ENCODE measurements at regions not wholly inside any gene's neighbourhood (a gene's known extent, or its start where the extent isn't known, plus 50 kb on each side); places are given as distances from the start of the nearest gene placed in this dataset.

DNA sequence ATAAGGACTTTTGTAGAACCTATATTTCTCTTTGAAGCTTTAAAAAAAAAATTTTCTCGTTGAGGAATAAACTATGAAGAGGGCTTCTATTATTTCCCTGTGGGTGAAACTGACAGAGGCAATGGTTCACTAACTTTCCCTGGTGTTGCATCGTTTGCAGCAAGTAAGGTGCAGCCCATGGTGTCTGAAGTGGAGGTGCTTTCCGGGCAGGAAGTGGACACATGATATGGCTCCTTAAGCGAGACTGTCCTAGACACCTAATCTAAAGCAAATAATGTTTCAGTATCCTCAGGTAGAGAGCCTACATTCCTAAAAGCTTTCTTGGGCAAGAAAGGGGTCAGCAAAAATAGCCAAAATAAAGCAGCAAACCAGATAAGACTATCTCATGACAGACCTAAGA is 437.6 kb upstream of the ARGLU1 start:
- H3K27ac ChIP-seq (ENCODE audit: low read depth, low read length) = no peak overlapping the region
- WGBS, 3 donors = 50 to 80% (median 77%) methylated on average over 4 of the region's 4 CpGs

DNA sequence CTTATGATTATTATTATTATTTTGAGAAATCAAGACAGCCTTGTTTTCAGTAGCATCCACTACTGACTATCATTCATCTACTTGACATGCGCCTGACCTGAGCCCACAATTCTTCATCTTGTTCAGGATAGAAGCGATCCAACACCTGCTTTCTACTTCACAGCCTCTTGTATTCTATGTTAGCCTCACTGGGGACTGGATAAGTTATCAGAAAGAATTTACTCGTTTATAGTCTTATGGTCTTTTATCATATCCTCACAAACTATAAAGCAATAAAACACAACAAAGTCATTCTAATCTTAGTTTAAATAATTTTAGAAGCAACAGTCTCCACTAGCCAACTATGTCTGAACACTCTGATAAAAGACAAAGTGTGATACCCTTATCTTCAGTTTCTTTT is 436.0 kb upstream of the ARGLU1 start:
- no peak overlapping the region for H3K27ac ChIP-seq (ENCODE audit: low read depth, low read length)
- WGBS, 3 donors = 51 to 81% (median 56%) methylated on average over 3 of the region's 3 CpGs

GRCh38 chr13:106998664-106999063 is 430.7 kb upstream of the ARGLU1 start:
- no peak overlapping the region for H3K27ac ChIP-seq (ENCODE audit: low read depth, low read length)
- WGBS, 3 donors = 79 to 86% (median 82%) methylated on average over 5 of the region's 5 CpGs

GRCh38 chr13:106997696-106998095 is 429.8 kb upstream of the ARGLU1 start:
- WGBS, 3 donors = 48 to 80% (median 71%) methylated on average over 4 of the region's 4 CpGs
- H3K27ac ChIP-seq (ENCODE audit: low read depth, low read length) = no peak overlapping the region

GRCh38 chr13:106996867-106997618 is 429.1 kb upstream of the ARGLU1 start:
- WGBS, 3 donors = 26 to 84% (median 80%) methylated on average over 2 of the region's 2 CpGs
- no peak overlapping the region for H3K27ac ChIP-seq (ENCODE audit: low read depth, low read length)

GRCh38 chr13:106990594-106990993 is 422.7 kb upstream of the ARGLU1 start:
- no peak overlapping the region for H3K27ac ChIP-seq (ENCODE audit: low read depth, low read length)
- 87 to 92% (median 91%) methylated on average over 1 of the region's 1 CpG for WGBS, 3 donors

DNA sequence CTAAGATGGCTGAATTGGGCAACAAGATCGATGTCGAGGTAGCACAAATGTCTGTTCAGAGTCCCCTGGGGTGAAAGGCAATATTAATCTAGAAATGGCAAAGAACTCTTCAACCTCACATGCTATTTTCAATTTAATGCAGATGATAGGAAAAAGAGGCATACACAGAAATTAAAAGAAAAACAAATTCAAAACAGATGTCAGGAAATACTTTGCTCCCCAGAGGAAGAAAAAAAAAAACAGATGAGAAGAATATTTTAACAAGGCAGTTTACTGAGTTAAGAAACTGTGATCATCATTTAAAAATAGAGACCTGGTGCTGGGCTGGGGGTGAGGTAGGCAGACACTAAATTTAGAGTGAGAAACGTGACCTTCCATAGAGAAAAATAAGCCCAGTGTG is 421.9 kb upstream of the ARGLU1 start:
- H3K27ac ChIP-seq (ENCODE audit: low read depth, low read length) = no peak overlapping the region
- WGBS, 3 donors = 54 to 60% (median 56%) methylated on average over 3 of the region's 3 CpGs

GRCh38 chr13:106987427-106987785 is 419.5 kb upstream of the ARGLU1 start:
- 78 to 84% (median 82%) methylated on average over 5 of the region's 5 CpGs for WGBS, 3 donors
- H3K27ac ChIP-seq (ENCODE audit: low read depth, low read length) = no peak overlapping the region

DNA sequence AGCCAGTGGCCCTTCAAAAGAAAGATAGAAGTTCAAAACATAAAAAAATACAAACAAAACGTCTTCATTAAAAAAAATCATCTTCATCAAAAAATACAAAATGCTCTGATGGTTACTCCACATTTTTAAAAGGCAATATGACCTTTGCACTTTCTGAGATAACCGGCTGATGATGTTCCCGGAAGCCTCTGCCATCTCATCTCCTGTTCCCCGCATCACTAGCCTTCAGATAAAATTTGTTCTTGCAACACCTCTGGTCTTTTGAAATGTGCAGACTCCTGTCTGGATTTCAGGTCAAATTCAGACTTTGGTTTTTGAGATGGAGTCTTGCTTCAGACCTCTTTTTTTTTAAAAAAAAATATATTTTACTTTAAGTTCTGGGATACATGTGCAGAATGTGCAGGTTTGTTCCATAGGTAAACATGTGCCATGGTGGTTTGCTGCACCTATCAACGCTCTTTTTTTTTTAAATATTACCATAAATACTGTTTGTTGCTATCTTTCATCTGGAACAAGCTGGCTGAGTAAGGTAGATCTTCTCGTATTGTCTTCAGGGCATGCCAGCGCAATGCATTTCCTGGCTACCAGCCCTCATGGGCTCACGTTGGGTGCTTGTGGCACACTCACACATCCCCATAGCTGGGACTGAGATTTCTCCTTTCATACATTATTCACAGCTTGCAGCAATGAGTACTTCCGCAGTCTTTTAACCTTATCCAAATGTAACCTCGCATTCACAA is 418.9 kb upstream of the ARGLU1 start:
- no peak overlapping the region for H3K27ac ChIP-seq (ENCODE audit: low read depth, low read length)
- 72 to 89% (median 88%) methylated on average over 10 of the region's 10 CpGs for WGBS, 3 donors

DNA sequence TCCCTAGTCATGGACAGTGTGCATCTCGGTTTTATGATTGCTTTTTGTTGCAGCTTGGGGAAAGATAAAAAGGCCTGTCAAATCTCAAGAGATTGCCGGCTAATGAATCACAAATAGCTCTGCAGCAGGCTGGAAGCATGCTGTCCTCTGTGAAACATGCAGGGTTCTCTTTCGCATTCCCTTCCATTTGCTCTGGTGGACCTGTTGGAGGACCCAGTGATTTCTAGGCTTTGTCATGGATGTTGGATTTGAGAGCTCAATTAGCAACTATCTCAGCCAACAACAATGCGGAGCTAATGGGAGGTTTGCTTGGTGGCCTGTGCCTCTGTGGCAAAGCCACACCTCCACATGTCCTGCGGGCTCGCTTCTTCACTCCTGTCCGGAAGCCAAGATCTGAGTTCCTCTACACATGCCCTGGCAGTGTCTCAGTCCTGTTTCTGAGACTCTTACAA is 418.1 kb upstream of the ARGLU1 start:
- H3K27ac ChIP-seq (ENCODE audit: low read depth, low read length) = no peak overlapping the region
- 68 to 70% (median 68%) methylated on average over 7 of the region's 7 CpGs for WGBS, 3 donors

- no peak overlapping the region for H3K27ac ChIP-seq (ENCODE audit: low read depth, low read length)
- WGBS, 3 donors = 84 to 91% (median 86%) methylated on average over 3 of the region's 3 CpGs
These were observed 417.5 kb upstream of the ARGLU1 start for GRCh38 chr13:106985481-106985880.

- WGBS, 3 donors = 51 to 76% (median 64%) methylated on average over 2 of the region's 2 CpGs
- H3K27ac ChIP-seq (ENCODE audit: low read depth, low read length) = no peak overlapping the region
These were observed 413.1 kb upstream of the ARGLU1 start for GRCh38 chr13:106981051-106981450.

DNA sequence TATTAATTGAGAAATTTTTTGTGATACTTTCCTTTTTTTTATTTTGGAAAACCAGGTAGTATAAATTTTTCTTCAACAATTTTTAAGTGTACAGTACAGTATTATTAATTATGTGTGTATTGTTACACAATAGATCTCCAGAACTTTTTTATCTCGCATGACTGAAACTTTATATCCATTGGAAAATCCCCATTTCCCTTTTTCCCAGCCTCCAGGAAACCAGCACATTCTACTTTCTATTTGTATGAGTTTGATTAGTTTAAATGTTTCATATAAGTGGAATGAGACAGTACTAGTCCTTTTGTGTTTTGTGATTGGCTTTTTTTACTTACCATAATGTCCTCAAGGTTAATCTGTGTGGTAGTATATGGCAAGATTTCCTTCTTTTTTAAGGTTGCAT is 399.5 kb upstream of the ARGLU1 start:
- 75 to 78% (median 77%) methylated on average over 1 of the region's 1 CpG for WGBS, 3 donors
- H3K27ac ChIP-seq (ENCODE audit: low read depth, low read length) = no peak overlapping the region

- 42 to 57% (median 56%) methylated on average over 2 of the region's 2 CpGs for WGBS, 3 donors
- H3K27ac ChIP-seq (ENCODE audit: low read depth, low read length) = no peak overlapping the region
These were observed 395.2 kb upstream of the ARGLU1 start for GRCh38 chr13:106963151-106963550.

GRCh38 chr13:106961651-106962050 is 393.7 kb upstream of the ARGLU1 start:
- whole genome bisulfite sequencing, 3 donors = 57 to 70% (median 68%) methylated on average over 2 of the region's 2 CpGs
- no peak overlapping the region for H3K27ac ChIP-seq (ENCODE audit: low read depth, low read length)

DNA sequence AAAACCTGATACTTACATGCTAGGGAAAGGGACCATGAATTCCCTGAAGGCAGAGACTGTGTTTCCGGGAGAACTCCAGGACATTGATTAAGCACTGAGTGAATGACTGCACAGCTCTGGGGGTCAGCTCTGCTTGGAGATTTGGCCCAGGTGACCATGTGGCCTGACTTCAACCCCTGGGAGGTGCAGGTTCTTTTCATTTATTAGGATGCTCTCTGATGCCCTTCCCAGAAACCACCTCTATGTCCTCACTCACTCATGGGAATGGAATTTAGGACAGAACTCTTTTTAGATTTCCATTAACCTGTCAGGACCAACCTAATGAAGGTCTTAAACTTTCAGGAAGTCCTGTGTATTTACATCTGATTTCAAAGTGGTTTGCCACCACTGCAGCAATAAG is 393.3 kb upstream of the ARGLU1 start:
- H3K27ac ChIP-seq (ENCODE audit: low read depth, low read length) = no peak overlapping the region
- WGBS, 3 donors = 40 to 91% (median 89%) methylated on average over 1 of the region's 1 CpG

GRCh38 chr13:106958621-106959048 is 390.7 kb upstream of the ARGLU1 start:
- WGBS, 3 donors = 31 to 90% (median 89%) methylated on average over 3 of the region's 3 CpGs
- H3K27ac ChIP-seq (ENCODE audit: low read depth, low read length) = no peak overlapping the region

DNA sequence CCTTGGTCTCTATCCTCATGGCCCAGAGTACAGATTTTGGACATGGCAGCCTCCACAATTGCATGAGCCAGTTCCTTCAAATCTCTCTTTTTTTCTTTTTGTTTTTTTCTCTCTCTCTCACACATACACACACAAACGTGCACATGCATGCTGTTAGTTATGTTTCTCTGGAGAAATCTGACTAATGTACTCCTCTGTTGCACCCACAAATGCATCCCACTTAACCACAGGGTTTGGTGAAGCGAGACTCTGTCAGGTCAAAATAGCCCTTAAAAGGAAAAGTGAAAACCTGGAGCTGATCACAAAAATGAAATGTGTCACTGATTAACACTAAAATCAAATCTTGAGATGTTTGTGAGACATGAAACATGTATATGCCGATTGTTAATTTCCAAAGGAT is 374.6 kb upstream of the ARGLU1 start:
- WGBS, 3 donors = 84 to 88% (median 87%) methylated on average over 3 of the region's 3 CpGs

DNA sequence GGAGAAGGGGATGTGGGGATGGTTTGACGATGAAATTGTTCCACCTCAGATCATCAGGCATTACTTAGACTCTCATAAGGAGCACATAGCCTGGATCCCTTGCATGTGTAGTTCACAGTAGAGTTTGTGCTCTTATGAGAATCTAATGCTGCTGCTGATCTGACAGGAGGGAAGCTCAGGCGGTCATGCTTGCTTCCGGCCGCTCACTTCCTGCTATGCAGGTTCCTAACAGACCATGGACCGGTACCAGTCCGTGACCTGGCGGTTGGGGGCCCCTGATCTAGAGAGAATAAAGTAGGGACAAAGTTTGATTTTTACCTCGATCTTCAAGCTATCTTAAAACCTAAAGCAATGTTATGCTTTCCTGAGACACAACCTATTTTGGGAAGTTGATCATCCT is 373.8 kb upstream of the ARGLU1 start:
- no peak overlapping the region for H3K27ac ChIP-seq (ENCODE audit: low read depth, low read length)
- WGBS, 3 donors = 91 to 94% (median 92%) methylated on average over 8 of the region's 8 CpGs

More for the DNA sequence above, 374.6 kb upstream of the ARGLU1 start:
- H3K27ac ChIP-seq (ENCODE audit: low read depth, low read length) = no peak overlapping the region

DNA sequence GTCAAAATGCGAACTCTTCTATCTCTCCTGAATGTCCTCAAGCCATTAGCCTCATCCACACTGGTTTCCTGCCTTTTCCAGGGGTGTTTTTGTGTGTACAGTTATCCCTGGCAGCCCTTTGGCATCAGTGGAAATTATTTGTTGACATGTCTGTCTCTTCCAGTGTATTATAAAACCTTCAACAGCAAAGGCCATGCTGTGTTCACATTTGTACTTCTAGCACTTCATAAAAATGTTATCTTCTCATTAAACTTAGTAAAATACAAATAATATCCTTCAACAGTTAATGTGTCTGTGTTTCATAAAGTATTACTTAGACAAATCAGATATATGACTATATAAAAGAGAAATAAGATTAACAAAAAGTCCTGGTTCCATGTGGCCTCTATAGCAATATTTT is 359.5 kb upstream of the ARGLU1 start:
- no peak overlapping the region for H3K27ac ChIP-seq (ENCODE audit: low read depth, low read length)
- 77 to 100% (median 94%) methylated on average over 1 of the region's 1 CpG for WGBS, 3 donors

Data from adipose tissue (tissue), 3 donors.